ENCODE measurements at regions not wholly inside any gene's neighbourhood (a gene's known extent, or its start where the extent isn't known, plus 50 kb on each side); places are given as distances from the start of the nearest gene placed in this dataset.

- FAIRE-seq (no peak), ATAC-seq (no peak)
- CTCF ChIA-PET, result no interaction called here
Observed at GRCh38 chrX:866441-866990, 235.9 kb downstream of the SHOX start.

More at GRCh38 chrX:866441-866990, 235.9 kb downstream of the SHOX start:
- Histone ChIP-seq H3K9me3 (replicated peaks; ENCODE audit: control insufficient read depth, insufficient read depth, low read length) (no peaks in the 10 kb centered on the region; the same call in 2 of the 3 replicates), H3K36me3 (ENCODE audit: control insufficient read depth in 2 of 2, insufficient read depth in 2 of 2, low read length in 1 of 2) (no peaks in the 10 kb centered on the region), H2AFZ (ENCODE audit: control insufficient read depth, low read depth, low read length) (no peak overlapping the region), H3K4me2 (ENCODE audit: control insufficient read depth, insufficient read depth) (no peak overlapping the region), H3K27me3 (replicated peaks in 1 of 2; ENCODE audit: control insufficient read depth in 2 of 2, insufficient read depth in 2 of 2, low read length in 1 of 2) (no peaks in the 10 kb centered on the region), H3K4me1 (ENCODE audit: control insufficient read depth, insufficient read depth, low read length) (no peaks in the 10 kb centered on the region), H4K20me1 (ENCODE audit: control insufficient read depth, insufficient read depth) (no peaks in the 10 kb centered on the region), H3K79me2 (ENCODE audit: control insufficient read depth, insufficient read depth, low read length) (no peaks in the 10 kb centered on the region), H3K27ac (ENCODE audit: control insufficient read depth, insufficient read depth) (no peak overlapping the region), H3K9ac (ENCODE audit: control insufficient read depth, insufficient read depth, low read length) (no peak overlapping the region), H3K4me3 (no peak overlapping the region)
- no TSS peak for BruUV-seq (replicated peaks)
- DNase-seq (ENCODE audit: low read depth, low spot score), result no peak
- in situ Hi-C loops (cut with MboI) (no loop called here), intact Hi-C loops (cut with micrococcal nuclease; ENCODE audit: unreplicated experiment) (no loop called here)
- ChIA-PET RAD21 (ENCODE audit: unreplicated experiment) (no interaction called here), SMC1A (ENCODE audit: uncharacterized antibody, unreplicated experiment) (no interaction called here), POLR2A (no interaction called here)
- TF ChIP-seq IRF4 (IDR thresholded peaks at IDR 0.05; ENCODE audit: low read depth, low read length) (no peak), JUNB (IDR thresholded peaks at IDR 0.05) (no peak), RBBP5 (conservative IDR thresholded peaks at IDR 0.05) (no peak), RCOR1 (conservative IDR thresholded peaks at IDR 0.05; ENCODE audit: low read depth, low read length) (no peak), MYB (IDR thresholded peaks at IDR 0.05; ENCODE audit: borderline replicate concordance, low read depth, low read length) (no peak), IKZF1 (conservative IDR thresholded peaks at IDR 0.05) (no peak), MTA2 (IDR thresholded peaks at IDR 0.05; ENCODE audit: low read depth) (no peak), MYC (IDR thresholded peaks at IDR 0.05; ENCODE audit: insufficient read depth, insufficient read length, insufficient replicate concordance, low read length, severe bottlenecking) (no peak), ZBTB4 (CRISPR knock-in tag; IDR thresholded peaks at IDR 0.05) (no peak), PAX5 (IDR thresholded peaks at IDR 0.05; ENCODE audit: borderline replicate concordance, low read depth, low read length) (no peak)
- TF ChIP-seq, protein P1, sequence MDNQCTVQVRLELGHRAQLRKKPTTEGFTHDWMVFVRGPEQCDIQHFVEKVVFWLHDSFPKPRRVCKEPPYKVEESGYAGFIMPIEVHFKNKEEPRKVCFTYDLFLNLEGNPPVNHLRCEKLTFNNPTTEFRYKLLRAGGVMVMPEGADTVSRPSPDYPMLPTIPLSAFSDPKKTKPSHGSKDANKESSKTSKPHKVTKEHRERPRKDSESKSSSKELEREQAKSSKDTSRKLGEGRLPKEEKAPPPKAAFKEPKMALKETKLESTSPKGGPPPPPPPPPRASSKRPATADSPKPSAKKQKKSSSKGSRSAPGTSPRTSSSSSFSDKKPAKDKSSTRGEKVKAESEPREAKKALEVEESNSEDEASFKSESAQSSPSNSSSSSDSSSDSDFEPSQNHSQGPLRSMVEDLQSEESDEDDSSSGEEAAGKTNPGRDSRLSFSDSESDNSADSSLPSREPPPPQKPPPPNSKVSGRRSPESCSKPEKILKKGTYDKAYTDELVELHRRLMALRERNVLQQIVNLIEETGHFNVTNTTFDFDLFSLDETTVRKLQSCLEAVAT (IDR thresholded peaks at IDR 0.05), result no peak
- TF ChIP-seq, protein P2, sequence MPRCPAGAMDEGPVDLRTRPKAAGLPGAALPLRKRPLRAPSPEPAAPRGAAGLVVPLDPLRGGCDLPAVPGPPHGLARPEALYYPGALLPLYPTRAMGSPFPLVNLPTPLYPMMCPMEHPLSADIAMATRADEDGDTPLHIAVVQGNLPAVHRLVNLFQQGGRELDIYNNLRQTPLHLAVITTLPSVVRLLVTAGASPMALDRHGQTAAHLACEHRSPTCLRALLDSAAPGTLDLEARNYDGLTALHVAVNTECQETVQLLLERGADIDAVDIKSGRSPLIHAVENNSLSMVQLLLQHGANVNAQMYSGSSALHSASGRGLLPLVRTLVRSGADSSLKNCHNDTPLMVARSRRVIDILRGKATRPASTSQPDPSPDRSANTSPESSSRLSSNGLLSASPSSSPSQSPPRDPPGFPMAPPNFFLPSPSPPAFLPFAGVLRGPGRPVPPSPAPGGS (IDR thresholded peaks at IDR 0.05; ENCODE audit: borderline replicate concordance, insufficient read depth, low read depth, low read length, poor library complexity, severe bottlenecking), result no peak
- 23% methylated on average over 18 of the region's 18 CpGs for WGBS (ENCODE audit: insufficient coverage, insufficient replicate concordance, low lambda C conversion rate, missing lambda C conversion rate)
